AG04450 (cell line): ENCODE measurements at regions not wholly inside any gene's neighbourhood (a gene's known extent, or its start where the extent isn't known, plus 50 kb on each side); places are given as distances from the start of the nearest gene placed in this dataset.

Experiments
- CTCF ChIA-PET: fragments of 300-600, 350-600 bp; formaldehyde crosslinking; extraction: SDS; loops from one replicate; lab custom pipeline; 2022; ENCODE audit warnings: antibody characterized with exemption, inconsistent platforms; lab: Charles Lee
- POLR2A ChIA-PET: fragments of 350-600 bp; formaldehyde crosslinking; extraction: SDS; loops from one replicate; lab custom pipeline; 2021; ENCODE audit warnings: antibody characterized with exemption, inconsistent platforms; lab: Yijun Ruan, JAX
- DNase-seq: peaks from one replicate; pipeline ENCODE4 v3.0.0-alpha.2; 2011; ENCODE audit warnings: low read depth, low spot score
- H3K27ac ChIP-seq: one replicate; pipeline ENCODE4 v1.5.1; 2012; ENCODE audit warnings: low read depth, low read length, control low read depth
- H3K27me3 ChIP-seq: one replicate; pipeline ENCODE4 v1.6.0; 2012; ENCODE audit warnings: low read length; ENCODE audit not compliant: control insufficient read depth, insufficient read depth
- H3K4me3 ChIP-seq: 2 replicates; pipeline ENCODE4 v1.5.1; 2011; ENCODE audit warnings: mild to moderate bottlenecking, low read depth, low read length, control low read depth
- H3K9me3 ChIP-seq: 2 replicates; pipeline ENCODE4 v1.5.1; 2012; ENCODE audit warnings: low read length; ENCODE audit not compliant: control insufficient read depth, insufficient read depth
- TF ChIP-seq, protein P1 (sequence below): IDR thresholded peaks from 2 replicates; pipeline ENCODE4 v1.5.1; 2011; ENCODE audit warnings: low read depth, low read length, control low read depth, inconsistent platforms

DNA sequence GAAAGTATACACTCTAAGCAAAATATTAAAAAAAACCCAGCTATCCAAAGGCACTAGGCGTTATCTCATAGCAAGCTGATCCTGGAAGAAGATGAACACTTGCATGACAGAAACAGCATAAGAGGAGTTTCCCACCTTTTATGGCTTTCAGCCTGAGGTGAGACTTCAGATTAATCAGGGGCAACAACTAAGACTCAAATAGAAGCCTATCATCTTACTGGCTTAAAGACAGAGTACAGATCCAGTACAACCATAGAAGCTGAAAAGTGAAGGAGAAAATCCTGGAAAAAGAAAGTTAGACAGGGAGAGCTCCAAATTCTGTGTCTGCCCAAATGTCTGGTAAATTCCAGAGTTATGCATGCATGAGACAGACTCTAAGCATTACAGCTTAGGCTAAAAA is 360.8 kb upstream of the KCNN2 start:
- CTCF ChIA-PET: no interaction called here
- Histone ChIP-seq H3K27me3 (no peaks in the 10 kb centered on the region), H3K4me3 (no peak overlapping the region), H3K9me3 (no peaks in the 10 kb centered on the region), H3K27ac (no peak overlapping the region)
- DNase-seq: no peak
- POLR2A ChIA-PET: no interaction called here
- TF ChIP-seq, protein P1, sequence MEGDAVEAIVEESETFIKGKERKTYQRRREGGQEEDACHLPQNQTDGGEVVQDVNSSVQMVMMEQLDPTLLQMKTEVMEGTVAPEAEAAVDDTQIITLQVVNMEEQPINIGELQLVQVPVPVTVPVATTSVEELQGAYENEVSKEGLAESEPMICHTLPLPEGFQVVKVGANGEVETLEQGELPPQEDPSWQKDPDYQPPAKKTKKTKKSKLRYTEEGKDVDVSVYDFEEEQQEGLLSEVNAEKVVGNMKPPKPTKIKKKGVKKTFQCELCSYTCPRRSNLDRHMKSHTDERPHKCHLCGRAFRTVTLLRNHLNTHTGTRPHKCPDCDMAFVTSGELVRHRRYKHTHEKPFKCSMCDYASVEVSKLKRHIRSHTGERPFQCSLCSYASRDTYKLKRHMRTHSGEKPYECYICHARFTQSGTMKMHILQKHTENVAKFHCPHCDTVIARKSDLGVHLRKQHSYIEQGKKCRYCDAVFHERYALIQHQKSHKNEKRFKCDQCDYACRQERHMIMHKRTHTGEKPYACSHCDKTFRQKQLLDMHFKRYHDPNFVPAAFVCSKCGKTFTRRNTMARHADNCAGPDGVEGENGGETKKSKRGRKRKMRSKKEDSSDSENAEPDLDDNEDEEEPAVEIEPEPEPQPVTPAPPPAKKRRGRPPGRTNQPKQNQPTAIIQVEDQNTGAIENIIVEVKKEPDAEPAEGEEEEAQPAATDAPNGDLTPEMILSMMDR: no peak

DNA sequence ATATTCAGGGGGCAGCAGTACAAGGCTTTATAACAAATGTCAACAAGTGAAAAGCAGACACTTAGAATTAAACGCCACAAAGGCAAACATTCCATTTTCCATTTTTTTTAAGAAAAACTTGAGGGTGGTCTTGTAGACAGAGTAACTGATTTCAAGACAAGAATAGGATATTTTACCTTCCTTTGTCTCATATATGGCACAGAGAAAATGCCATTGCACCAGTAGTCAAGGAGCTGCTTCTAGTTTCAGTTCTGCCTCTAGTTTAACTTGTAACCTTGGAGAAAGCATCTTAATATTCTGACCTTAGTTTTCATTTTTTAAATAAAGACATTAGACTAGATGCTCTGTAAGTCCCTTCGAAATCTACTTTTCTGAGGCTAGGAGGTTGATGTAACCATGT is 355.3 kb upstream of the KCNN2 start:
- no peak for DNase-seq
- Histone ChIP-seq H3K9me3 (no peaks in the 10 kb centered on the region), H3K27ac (no peak overlapping the region), H3K27me3 (no peaks in the 10 kb centered on the region), H3K4me3 (no peak overlapping the region)
- ChIA-PET CTCF (no interaction called here), POLR2A (no interaction called here)
- TF ChIP-seq, protein P1: no peak

DNA sequence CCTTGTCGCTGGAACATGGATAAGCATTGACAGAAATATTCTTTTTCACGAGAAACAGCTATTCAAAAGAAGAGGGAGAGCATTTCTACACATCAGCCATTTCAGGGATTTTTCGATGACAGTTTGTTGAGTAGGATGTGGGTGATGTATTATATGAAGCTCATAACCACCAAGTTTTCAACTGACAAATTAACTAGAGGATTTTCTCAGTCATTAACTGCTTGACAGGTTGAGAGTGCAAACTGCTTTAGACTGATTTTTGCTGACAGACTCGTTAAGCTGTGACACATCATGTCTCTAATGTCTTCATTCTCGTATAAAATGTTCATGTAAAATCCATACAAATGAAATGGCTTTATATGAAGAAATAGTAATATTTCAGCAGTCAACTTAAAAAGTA is 354.2 kb upstream of the KCNN2 start:
- H3K27me3 ChIP-seq: no peaks in the 10 kb centered on the region
- DNase-seq: no peak
- TF ChIP-seq, protein P1: no peak
- H3K27ac ChIP-seq: no peak overlapping the region
- ChIA-PET CTCF (no interaction called here), POLR2A (no interaction called here)
- no peaks in the 10 kb centered on the region for H3K9me3 ChIP-seq
- no peak overlapping the region for H3K4me3 ChIP-seq

DNA sequence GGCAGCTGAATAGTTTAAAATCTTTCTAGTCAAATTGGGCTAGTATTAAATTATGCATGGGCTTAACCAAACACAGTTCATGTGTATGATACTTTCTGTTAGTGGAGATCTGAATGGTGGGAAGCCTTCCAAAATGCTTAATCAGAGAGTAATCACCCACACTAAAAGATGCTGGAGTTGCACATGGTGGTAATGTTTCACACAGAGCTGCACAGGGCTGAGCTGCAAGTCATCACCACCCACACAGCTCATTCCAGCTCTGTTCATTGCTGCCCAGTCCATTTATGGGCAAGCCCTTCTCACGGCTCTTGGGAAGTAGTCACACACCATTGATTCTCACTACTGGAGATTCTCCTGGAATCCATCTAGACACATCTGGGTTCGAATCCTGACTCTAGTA is 351.5 kb upstream of the KCNN2 start:
- no peak overlapping the region for H3K4me3 ChIP-seq
- CTCF ChIA-PET: interaction anchor here (0.6 kb wide), 1 partner anchor 1071 kb away, joined by 3 read pairs; no protein-coding TSS in a partner anchor
- TF ChIP-seq, protein P1: no peak
- H3K27ac ChIP-seq: no peak overlapping the region
- no peaks in the 10 kb centered on the region for H3K9me3 ChIP-seq
- peak; percentile 29 for DNase-seq
- POLR2A ChIA-PET: no interaction called here
- H3K27me3 ChIP-seq: no peaks in the 10 kb centered on the region

DNA sequence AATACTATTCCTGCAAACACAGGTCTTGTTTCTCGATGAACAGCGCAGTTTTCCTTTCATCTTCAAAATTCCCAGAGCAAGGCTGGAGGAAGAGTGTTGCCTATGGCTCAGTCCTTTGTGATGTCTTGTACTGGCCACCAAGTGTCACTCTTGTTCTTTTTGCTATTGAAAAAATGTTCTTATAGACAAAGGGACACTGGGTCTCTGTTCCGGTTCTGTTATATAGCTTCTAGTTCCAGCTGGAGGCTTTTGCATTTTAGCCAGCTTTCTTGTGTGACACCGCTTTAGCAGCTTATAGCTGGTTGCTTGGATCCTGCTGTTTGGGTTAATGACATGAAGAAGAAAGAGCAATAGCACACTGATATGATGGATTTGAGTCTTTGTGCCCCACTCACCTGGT is 343.7 kb upstream of the KCNN2 start:
- Histone ChIP-seq H3K9me3 (no peaks in the 10 kb centered on the region), H3K27ac (no peak overlapping the region), H3K4me3 (no peak overlapping the region), H3K27me3 (no peaks in the 10 kb centered on the region)
- ChIA-PET POLR2A (no interaction called here), CTCF (interaction anchor here (0.6 to 0.8 kb wide), 3 partner anchors 288 to 432 kb away, joined by 3 to 12 read pairs (median 3); no protein-coding TSS in a partner anchor)
- DNase-seq: no peak
- TF ChIP-seq, protein P1: no peak
